Prostate gland (tissue), 2 donors: ENCODE measurements at regions not wholly inside any gene's neighbourhood (a gene's known extent, or its start where the extent isn't known, plus 50 kb on each side); places are given as distances from the start of the nearest gene placed in this dataset.
"Not testable (repeated sequence)": the region's sequence is repeated elsewhere in the genome, so short reads cannot be mapped to it uniquely, and the experiment has no call there.

Experiments used
- DNase-seq: peaks from one replicate; pipeline ENCODE4 v3.0.0-alpha.2; 2019; ENCODE audit warnings: low spot score
- H3K27ac ChIP-seq, 2 donors: fragments of 200-600 bp; sonication (generic); 2 replicates each; pipeline ENCODE4 v1.5.1; 2017 to 2019
- H3K27me3 ChIP-seq: fragments of 200-600 bp; sonication (generic); replicated peaks from 2 replicates; pipeline ENCODE4 v1.5.1; 2019; ENCODE audit not compliant: insufficient read depth
- H3K36me3 ChIP-seq, 2 donors: fragments of 200-600 bp; sonication (generic); 1 replicate in 1 of 2; 2 replicates in 1 of 2; pipeline versions ENCODE4 v1.5.1 to v1.8.1; 2017 to 2019
- H3K4me1 ChIP-seq: fragments of 200-600 bp; sonication (generic); replicated peaks from 2 replicates; pipeline ENCODE4 v1.5.1; 2019
- H3K4me3 ChIP-seq, 2 donors: fragments of 200-600 bp; sonication (generic); 2 replicates each; pipeline ENCODE4 v1.5.1; 2017 to 2019
- H3K9me3 ChIP-seq: fragments of 200-600 bp; sonication (generic); 2 replicates; pipeline ENCODE4 v1.5.1; 2017
- POLR2A ChIP-seq: fragments of 450-650 bp; IDR thresholded peaks from one replicate; pipeline ENCODE4 v1.6.1; 2016; ENCODE audit warnings: antibody characterized with exemption, mild to moderate bottlenecking
- POLR2AphosphoS5 ChIP-seq: sonication (generic); formaldehyde crosslinking; IDR thresholded peaks from one replicate; pipeline ENCODE4 v1.6.1; 2017; ENCODE audit warnings: antibody characterized with exemption
- WGBS: methylation state at CpG from one replicate; pipeline ENCODE4 v1.1.5; 2018; 5-methylcytosine and 5-hydroxymethylcytosine counted together
- intact Hi-C: fragments of 100-400 bp; cut with DNase I; formaldehyde crosslinking; loops from one replicate; pipeline ENCODE4 v1.14.2; 2022
- TF ChIP-seq, protein P1 (sequence below), 4 experiments: fragments of 200-600 bp in 2 of 4; fragments of 450-650 bp in 2 of 4; sonication (generic) in 2 of 4; IDR thresholded peaks; 1 replicate in 3 of 4; 2 replicates in 1 of 4; pipeline ENCODE4 v1.5.1; 2016 to 2019; ENCODE audit warnings: antibody characterized with exemption in 4 of 4, mild to moderate bottlenecking in 2 of 4, moderate library complexity in 2 of 4

DNA sequence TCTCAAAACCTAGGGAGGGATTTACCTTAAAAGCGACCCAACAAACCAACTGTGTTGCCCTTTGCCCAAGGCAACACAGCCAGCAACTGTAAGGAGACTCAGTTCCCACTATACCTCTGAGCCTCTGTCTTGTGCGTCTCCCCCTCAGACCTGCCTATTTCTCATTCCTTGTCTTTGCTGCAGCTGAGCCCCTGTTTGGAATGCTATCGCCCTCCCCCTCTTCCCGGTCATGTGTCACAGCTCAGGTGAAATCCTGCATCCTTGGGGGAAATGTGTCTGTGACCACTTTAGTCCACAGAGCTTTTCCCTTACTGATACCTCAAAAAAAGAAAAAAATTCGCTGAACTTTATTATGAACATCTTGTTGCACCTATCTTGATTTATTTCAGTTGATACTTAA lies 52.0 kb upstream of the LRIG1 start:
- WGBS = 97% methylated on average over 5 of the region's 5 CpGs
- TF ChIP-seq POLR2A = no peak
- TF ChIP-seq, protein P1, sequence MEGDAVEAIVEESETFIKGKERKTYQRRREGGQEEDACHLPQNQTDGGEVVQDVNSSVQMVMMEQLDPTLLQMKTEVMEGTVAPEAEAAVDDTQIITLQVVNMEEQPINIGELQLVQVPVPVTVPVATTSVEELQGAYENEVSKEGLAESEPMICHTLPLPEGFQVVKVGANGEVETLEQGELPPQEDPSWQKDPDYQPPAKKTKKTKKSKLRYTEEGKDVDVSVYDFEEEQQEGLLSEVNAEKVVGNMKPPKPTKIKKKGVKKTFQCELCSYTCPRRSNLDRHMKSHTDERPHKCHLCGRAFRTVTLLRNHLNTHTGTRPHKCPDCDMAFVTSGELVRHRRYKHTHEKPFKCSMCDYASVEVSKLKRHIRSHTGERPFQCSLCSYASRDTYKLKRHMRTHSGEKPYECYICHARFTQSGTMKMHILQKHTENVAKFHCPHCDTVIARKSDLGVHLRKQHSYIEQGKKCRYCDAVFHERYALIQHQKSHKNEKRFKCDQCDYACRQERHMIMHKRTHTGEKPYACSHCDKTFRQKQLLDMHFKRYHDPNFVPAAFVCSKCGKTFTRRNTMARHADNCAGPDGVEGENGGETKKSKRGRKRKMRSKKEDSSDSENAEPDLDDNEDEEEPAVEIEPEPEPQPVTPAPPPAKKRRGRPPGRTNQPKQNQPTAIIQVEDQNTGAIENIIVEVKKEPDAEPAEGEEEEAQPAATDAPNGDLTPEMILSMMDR (IDR thresholded peaks at IDR 0.05) = no peak
- TF ChIP-seq POLR2AphosphoS5 = no peak
- DNase-seq = no peak
- Histone ChIP-seq H3K27ac (no peak overlapping the region), H3K4me3 (no peak overlapping the region), H3K27me3 (no peaks in the 10 kb centered on the region), H3K9me3 (no peaks in the 10 kb centered on the region), H3K36me3 (no peaks in the 10 kb centered on the region), H3K4me1 (no peaks in the 10 kb centered on the region)
- intact Hi-C loops = no loop called here

DNA sequence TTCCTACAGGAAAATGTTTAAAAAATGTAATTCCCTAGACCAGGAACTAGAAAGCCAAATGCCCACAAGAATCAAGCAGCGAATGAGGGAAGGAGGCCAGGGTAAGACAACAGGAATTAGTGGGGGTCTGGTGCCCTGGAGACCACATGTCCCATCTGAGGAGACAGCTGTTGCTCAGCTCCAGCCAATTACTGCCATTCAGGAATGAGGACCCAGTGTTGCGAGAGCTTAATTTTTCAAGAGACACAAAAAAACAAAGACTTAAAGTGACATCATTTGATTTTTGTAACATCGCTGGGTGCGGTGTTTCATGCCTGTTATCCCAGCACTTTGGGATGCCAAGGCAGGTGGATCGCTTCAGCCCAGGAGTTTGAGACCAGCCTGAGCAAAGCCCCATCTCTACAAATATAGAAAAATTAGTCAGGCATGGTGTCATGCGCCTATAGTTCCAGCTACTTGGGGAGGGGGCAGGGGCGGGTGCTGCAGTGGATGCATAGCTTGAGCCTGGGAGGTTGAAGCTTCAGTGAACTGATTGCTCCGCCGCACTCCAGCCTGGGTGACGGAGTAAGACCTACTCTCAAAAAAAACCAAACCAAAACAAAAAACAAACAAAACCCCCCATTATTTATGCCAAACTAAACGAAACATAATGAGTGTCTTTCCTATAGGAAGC lies 52.8 kb upstream of the LRIG1 start:
- TF ChIP-seq POLR2A (no peak), POLR2AphosphoS5 (no peak)
- DNase-seq = no peak
- Histone ChIP-seq H3K27me3 (no peaks in the 10 kb centered on the region), H3K36me3 (no peaks in the 10 kb centered on the region), H3K4me3 (no peak overlapping the region), H3K4me1 (no peaks in the 10 kb centered on the region), H3K9me3 (no peaks in the 10 kb centered on the region), H3K27ac (no peak overlapping the region)
- 94% methylated on average over 11 of the region's 11 CpGs for WGBS
- intact Hi-C loops = no loop called here

DNA sequence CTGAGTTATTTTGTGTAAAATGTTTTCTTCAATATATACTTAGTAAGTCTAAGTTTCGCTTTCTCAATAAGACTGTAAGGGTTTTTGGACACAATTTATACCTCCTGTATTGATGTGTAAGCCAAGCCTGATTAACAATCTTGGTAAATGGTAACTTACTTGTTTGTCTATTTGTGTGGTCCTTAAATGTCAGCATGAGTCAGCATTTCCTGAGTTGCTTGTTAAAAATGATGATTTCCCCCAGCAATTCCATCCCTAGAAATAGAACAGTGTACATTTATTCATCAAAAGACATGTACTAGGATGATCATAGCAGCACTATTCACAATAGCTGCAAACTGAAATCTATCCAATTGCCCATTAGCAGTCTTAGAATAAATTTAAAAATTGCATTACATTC lies 53.4 kb upstream of the LRIG1 start:
- no peaks in the 10 kb centered on the region for H3K9me3 ChIP-seq
- TF ChIP-seq POLR2A (no peak), POLR2AphosphoS5 (no peak)
- TF ChIP-seq, protein P1 (IDR thresholded peaks at IDR 0.05) = no peak
- H3K4me1 ChIP-seq = no peaks in the 10 kb centered on the region
- DNase-seq = no peak
- no peak overlapping the region for H3K27ac ChIP-seq
- 90% methylated on average over 1 of the region's 1 CpG for WGBS
- H3K27me3 ChIP-seq = no peaks in the 10 kb centered on the region
- H3K36me3 ChIP-seq = no peaks in the 10 kb centered on the region
- H3K4me3 ChIP-seq = no peak overlapping the region
- intact Hi-C loops = no loop called here

DNA sequence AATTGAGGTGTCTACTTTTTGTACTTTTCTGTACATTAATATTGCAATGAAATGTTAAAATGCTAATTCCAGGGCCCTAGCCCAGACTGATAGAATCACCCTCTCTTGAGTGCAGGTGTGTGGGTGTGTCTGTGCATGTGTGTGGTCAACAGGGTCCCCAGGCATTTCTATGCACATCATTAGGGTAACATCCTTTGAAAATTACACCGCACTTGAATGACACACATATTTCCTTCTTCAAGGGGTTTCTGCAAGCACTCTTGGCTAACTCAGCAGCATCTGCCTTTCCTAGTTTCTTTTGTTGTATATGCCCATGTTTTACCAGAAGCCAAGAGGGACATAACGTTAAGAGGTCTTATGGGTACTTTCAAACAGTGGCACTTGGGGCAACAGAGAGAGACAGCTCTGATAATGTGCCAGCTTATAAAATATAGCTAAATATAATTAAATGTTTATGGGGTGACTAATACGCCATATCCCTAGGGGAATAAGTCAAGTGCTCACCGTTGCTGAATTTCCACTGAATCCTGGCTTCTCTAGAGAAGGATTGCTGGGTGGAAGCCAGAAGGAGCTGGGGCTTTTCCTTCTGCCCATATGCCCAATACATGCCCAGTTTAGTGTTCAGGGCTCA lies 54.5 kb upstream of the LRIG1 start:
- Histone ChIP-seq H3K27me3 (no peaks in the 10 kb centered on the region), H3K36me3 (no peaks in the 10 kb centered on the region), H3K27ac (no peak overlapping the region), H3K4me3 (no peak overlapping the region), H3K9me3 (no peaks in the 10 kb centered on the region), H3K4me1 (no peaks in the 10 kb centered on the region)
- TF ChIP-seq POLR2A = no peak
- TF ChIP-seq POLR2AphosphoS5 = peak; percentile 58
- DNase-seq = peak; percentile 16
- WGBS = 32% methylated on average over 4 of the region's 4 CpGs
- intact Hi-C loops = no loop called here

DNA sequence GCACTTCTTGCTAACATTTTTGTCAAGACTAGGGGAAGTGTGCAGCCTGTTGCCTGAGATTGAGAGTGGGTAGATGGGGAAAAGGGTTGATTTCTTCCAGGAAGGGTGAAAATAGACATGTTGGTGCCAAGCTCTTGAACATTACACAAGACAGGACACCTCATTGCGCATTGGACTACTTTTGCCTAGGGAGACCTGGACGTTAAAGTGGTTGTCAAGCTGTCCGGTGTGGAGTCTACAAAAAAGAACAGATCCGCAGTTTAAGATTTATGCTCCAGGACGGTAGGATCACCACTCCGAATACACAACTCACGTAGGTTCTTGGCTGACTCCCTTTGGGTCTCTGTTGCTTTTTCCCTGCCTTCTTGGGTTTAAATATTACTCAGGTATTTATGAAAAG lies 56.3 kb upstream of the LRIG1 start:
- Histone ChIP-seq H3K27me3 (no peaks in the 10 kb centered on the region), H3K4me1 (no peaks in the 10 kb centered on the region), H3K36me3 (no peaks in the 10 kb centered on the region), H3K27ac (no peak overlapping the region), H3K9me3 (no peaks in the 10 kb centered on the region), H3K4me3 (no peak overlapping the region)
- intact Hi-C loops = no loop called here
- WGBS = 84% methylated on average over 7 of the region's 7 CpGs
- TF ChIP-seq POLR2AphosphoS5 (no peak), POLR2A (no peak)
- TF ChIP-seq, protein P1 (IDR thresholded peaks at IDR 0.05) = no peak
- DNase-seq = no peak

DNA sequence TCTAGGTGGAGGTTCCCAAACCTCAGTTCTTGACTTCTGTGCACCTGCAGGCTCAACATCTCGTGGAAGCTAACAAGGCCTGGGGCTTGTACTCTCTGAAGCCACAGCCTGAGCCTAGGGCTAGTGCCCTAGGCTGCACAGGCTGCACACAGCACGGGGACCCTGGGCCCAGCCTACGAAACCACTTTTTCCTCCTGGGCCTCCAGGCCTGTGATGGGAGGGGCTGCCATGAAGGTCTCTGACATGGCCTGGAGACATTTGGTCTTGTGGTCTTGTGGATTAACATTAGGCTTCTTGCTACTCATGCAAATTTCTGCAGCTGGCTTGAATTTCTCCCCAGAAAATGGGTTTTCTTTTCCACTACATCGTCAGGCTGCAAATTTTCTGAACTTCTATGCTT lies 59.1 kb upstream of the LRIG1 start:
- intact Hi-C loops = not testable (repeated sequence)

More for the DNA sequence above, 59.1 kb upstream of the LRIG1 start:
- H3K4me1 ChIP-seq, H3K36me3 ChIP-seq, H3K4me3 ChIP-seq, H3K27me3 ChIP-seq, H3K9me3 ChIP-seq, H3K27ac ChIP-seq, DNase-seq: not testable (repeated sequence)
- 96% methylated on average over 4 of the region's 4 CpGs for WGBS
